HCT116 (cell line): ENCODE measurements at regions not wholly inside any gene's neighbourhood (a gene's known extent, or its start where the extent isn't known, plus 50 kb on each side); places are given as distances from the start of the nearest gene placed in this dataset.

Experiments used
- ATAC-seq: fragments of 200-7000 bp; cut with Tn5 transposase; 2 replicates; pipeline ENCODE4 v1.9.1; 2020; ENCODE audit warnings: mild to moderate bottlenecking, moderate library complexity
- BruUV-seq: library from RNA; stranded (reverse); fragments of 400-500 nt; replicated peaks from 2 replicates; lab custom pipeline; 2021; lab: Mats Ljungman, UMichigan
- CTCF ChIA-PET: fragments of 300-600 bp; sonication (Branson Sonifier 250); formaldehyde crosslinking; loops from one replicate; lab custom pipeline; 2021; ENCODE audit warnings: antibody characterized with exemption; lab: Charles Lee
- POLR2A ChIA-PET: fragments of 300-600, 350-600 bp; sonication (Branson Sonifier 250); formaldehyde crosslinking; loops from one replicate; lab custom pipeline; 2021; ENCODE audit warnings: antibody characterized with exemption; lab: Charles Lee
- RAD21 ChIA-PET, 2 experiments: fragments of 300-600 bp; sonication (Branson Sonifier 250); formaldehyde crosslinking; loops; one replicate each; lab custom pipeline; 2023; ENCODE audit warnings: low total read pairs in 2 of 2; ENCODE audit not compliant: uncharacterized antibody in 2 of 2, unreplicated experiment in 2 of 2, low non-redundant PET in 1 of 2; lab: Charles Lee
- DNase-seq: peaks from one replicate; pipeline ENCODE4 v3.0.0-alpha.2; 2010; ENCODE audit warnings: low read depth, low spot score
- H2AFZ ChIP-seq: fragments of 200-600 bp; shearing (Covaris generic), sonication (generic); 2 replicates; pipeline ENCODE4 v1.6.1; 2017; ENCODE audit warnings: low read depth, mixed run types, mixed read lengths, antibody characterized with exemption, low read length; ENCODE audit not compliant: poor library complexity, severe bottlenecking
- H3K27ac ChIP-seq: 2 replicates; pipeline ENCODE4 v1.5.1; 2012; ENCODE audit warnings: low read depth, low read length
- H3K27me3 ChIP-seq: fragments of 200-600 bp; sonication (generic); 2 replicates; pipeline ENCODE4 v1.6.1; 2016; ENCODE audit warnings: mixed run types, low read length, mixed read lengths; ENCODE audit not compliant: insufficient read depth
- H3K36me3 ChIP-seq, 2 experiments: fragments of 200-500 bp in 1 of 2; fragments of 200-600 bp in 1 of 2; sonication (Bioruptor generic) in 1 of 2; sonication (generic) in 1 of 2; 2 replicates each; pipeline versions ENCODE4 v1.5.1 to v1.6.1; 2014 to 2016; ENCODE audit warnings: low read length in 2 of 2, inconsistent platforms in 1 of 2, mixed read lengths in 1 of 2, mixed run types in 1 of 2; ENCODE audit not compliant: insufficient read depth in 2 of 2, control insufficient read depth in 1 of 2
- H3K4me1 ChIP-seq, 2 experiments: fragments of 200-600 bp in 1 of 2; sonication (generic) in 1 of 2; 2 replicates each; pipeline versions ENCODE4 v1.5.1 to v1.6.1; 2012 to 2017; ENCODE audit warnings: low read length in 2 of 2, inconsistent platforms in 1 of 2, mild to moderate bottlenecking in 1 of 2, mixed read lengths in 1 of 2, mixed run types in 1 of 2, moderate library complexity in 1 of 2; ENCODE audit not compliant: insufficient read depth in 2 of 2, control insufficient read depth in 1 of 2
- H3K4me2 ChIP-seq: fragments of 200-600 bp; sonication (generic); 2 replicates; pipeline ENCODE4 v1.6.1; 2017; ENCODE audit warnings: mixed run types, low read length, mixed read lengths
- H3K4me3 ChIP-seq, 2 experiments: fragments of 200-600 bp in 1 of 2; sonication (generic) in 1 of 2; replicated peaks in 1 of 2; 2 replicates each; pipeline ENCODE4 v1.5.1; 2011 to 2016; ENCODE audit warnings: low read length in 2 of 2, control low read depth in 1 of 2, low read depth in 1 of 2, mild to moderate bottlenecking in 1 of 2, mixed read lengths in 1 of 2, mixed run types in 1 of 2
- H3K79me2 ChIP-seq: fragments of 200-600 bp; sonication (generic); 2 replicates; pipeline ENCODE4 v1.6.1; 2017; ENCODE audit warnings: mild to moderate bottlenecking, mixed run types, low read length, moderate library complexity, mixed read lengths; ENCODE audit not compliant: insufficient read depth
- H3K9ac ChIP-seq: fragments of 200-600 bp; sonication (generic); 2 replicates; pipeline ENCODE4 v1.6.1; 2016; ENCODE audit warnings: low read length, mixed read lengths
- H3K9me2 ChIP-seq: fragments of 200-600 bp; sonication (generic), shearing (Covaris generic); 2 replicates; pipeline ENCODE4 v1.6.1; 2017; ENCODE audit warnings: mixed run types, mild to moderate bottlenecking, moderate library complexity; ENCODE audit not compliant: insufficient read depth
- H3K9me3 ChIP-seq, 2 experiments: fragments of 200-500 bp in 1 of 2; fragments of 200-600 bp in 1 of 2; sonication (Bioruptor generic) in 1 of 2; sonication (generic) in 1 of 2; 2 replicates each; pipeline ENCODE4 v1.6.1; 2014 to 2017; ENCODE audit warnings: low read length in 2 of 2, mixed read lengths in 2 of 2, inconsistent platforms in 1 of 2, low read depth in 1 of 2, mild to moderate bottlenecking in 1 of 2, mixed run types in 1 of 2, moderate library complexity in 1 of 2; ENCODE audit not compliant: control insufficient read depth in 1 of 2, insufficient read depth in 1 of 2
- H4K20me1 ChIP-seq: fragments of 200-600 bp; sonication (generic), shearing (Covaris generic); 2 replicates; pipeline ENCODE4 v1.6.1; 2017; ENCODE audit warnings: mixed run types, mild to moderate bottlenecking, moderate library complexity; ENCODE audit not compliant: insufficient read depth
- CBX3 ChIP-seq: IDR thresholded peaks from 2 replicates; pipeline ENCODE4 v1.6.1; 2012; ENCODE audit warnings: low read depth
- ELF1 ChIP-seq: IDR thresholded peaks from 2 replicates; pipeline ENCODE4 v1.6.1; 2012; ENCODE audit warnings: low read depth, borderline replicate concordance
- EZH2phosphoT487 ChIP-seq: fragments of 200-600 bp; IDR thresholded peaks from 2 replicates; pipeline ENCODE4 v1.6.1; 2018; ENCODE audit warnings: antibody characterized with exemption, borderline replicate concordance
- POLR2AphosphoS5 ChIP-seq: IDR thresholded peaks from 2 replicates; pipeline ENCODE4 v1.6.1; 2011; ENCODE audit warnings: mild to moderate bottlenecking, low read depth, low read length, moderate library complexity
- RAD21 ChIP-seq: IDR thresholded peaks from 2 replicates; pipeline ENCODE4 v1.6.1; 2012; ENCODE audit warnings: low read depth, mild to moderate bottlenecking
- SRF ChIP-seq: IDR thresholded peaks from 2 replicates; pipeline ENCODE4 v1.6.1; 2012; ENCODE audit warnings: low read depth
- TCF7L2 ChIP-seq: IDR thresholded peaks from 2 replicates; pipeline ENCODE4 v1.7.0; 2011; ENCODE audit warnings: borderline replicate concordance, inconsistent platforms; ENCODE audit not compliant: insufficient read depth, insufficient read length; ENCODE audit errors: extremely low read depth
- intact Hi-C: fragments of 100-400 bp; cut with micrococcal nuclease; formaldehyde crosslinking; loops from 2 replicates; pipeline ENCODE4 v1.10.0; 2022
- TF ChIP-seq, protein P1 (sequence below): IDR thresholded peaks from 2 replicates; pipeline ENCODE4 v1.6.1; 2012
- TF ChIP-seq, protein P2 (sequence below): IDR thresholded peaks from 2 replicates; pipeline ENCODE4 v1.6.1; 2012; ENCODE audit warnings: low read depth
- TF ChIP-seq, protein P3 (sequence below): IDR thresholded peaks from 2 replicates; pipeline ENCODE4 v1.6.1; 2011; ENCODE audit warnings: mild to moderate bottlenecking, low read length, moderate library complexity; ENCODE audit not compliant: insufficient replicate concordance; ENCODE audit errors: extremely low read depth

DNA sequence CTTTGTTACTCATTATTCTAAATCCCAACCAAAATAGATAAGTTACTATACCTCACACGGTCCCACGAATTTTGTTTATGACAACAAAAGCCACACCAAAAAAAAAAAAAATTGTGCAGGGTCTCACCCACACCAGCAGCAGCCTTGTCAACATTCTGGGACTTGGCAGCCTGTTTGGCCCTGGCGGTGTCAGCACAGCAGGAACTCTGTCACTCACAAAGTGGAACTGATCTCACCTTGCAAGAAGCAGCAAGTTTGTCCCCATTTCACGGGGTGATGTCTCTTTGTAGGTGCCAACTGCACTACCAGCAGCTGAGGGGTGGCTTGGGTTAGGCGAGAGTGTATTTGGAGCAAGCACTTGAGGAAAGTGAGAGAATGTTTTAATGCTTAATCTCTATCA lies 75.0 kb upstream of the CHRM3 start:
- Histone ChIP-seq H4K20me1 (no peaks in the 10 kb centered on the region), H3K9me3 (peaks cover 3 to 13% of the 10 kb centered on the region in 2 experiments; a peak in 2 of 4 replicates), H3K4me3 (no peak overlapping the region), H3K27ac (no peak overlapping the region), H3K9me2 (no peaks in the 10 kb centered on the region), H3K79me2 (no peaks in the 10 kb centered on the region), H3K27me3 (no peaks in the 10 kb centered on the region), H3K4me1 (no peaks in the 10 kb centered on the region), H3K36me3 (no peaks in the 10 kb centered on the region), H3K4me2 (no peak overlapping the region), H3K9ac (no peak overlapping the region), H2AFZ (no peak overlapping the region)
- ATAC-seq = no peak
- ChIA-PET CTCF (no interaction called here), POLR2A (no interaction called here), RAD21 (no interaction called here)
- no peak for TF ChIP-seq TCF7L2
- TF ChIP-seq, protein P1, sequence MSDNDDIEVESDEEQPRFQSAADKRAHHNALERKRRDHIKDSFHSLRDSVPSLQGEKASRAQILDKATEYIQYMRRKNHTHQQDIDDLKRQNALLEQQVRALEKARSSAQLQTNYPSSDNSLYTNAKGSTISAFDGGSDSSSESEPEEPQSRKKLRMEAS = no peak
- TF ChIP-seq ELF1 = no peak
- no peak for TF ChIP-seq POLR2AphosphoS5
- no peak for TF ChIP-seq EZH2phosphoT487
- TF ChIP-seq, protein P2, sequence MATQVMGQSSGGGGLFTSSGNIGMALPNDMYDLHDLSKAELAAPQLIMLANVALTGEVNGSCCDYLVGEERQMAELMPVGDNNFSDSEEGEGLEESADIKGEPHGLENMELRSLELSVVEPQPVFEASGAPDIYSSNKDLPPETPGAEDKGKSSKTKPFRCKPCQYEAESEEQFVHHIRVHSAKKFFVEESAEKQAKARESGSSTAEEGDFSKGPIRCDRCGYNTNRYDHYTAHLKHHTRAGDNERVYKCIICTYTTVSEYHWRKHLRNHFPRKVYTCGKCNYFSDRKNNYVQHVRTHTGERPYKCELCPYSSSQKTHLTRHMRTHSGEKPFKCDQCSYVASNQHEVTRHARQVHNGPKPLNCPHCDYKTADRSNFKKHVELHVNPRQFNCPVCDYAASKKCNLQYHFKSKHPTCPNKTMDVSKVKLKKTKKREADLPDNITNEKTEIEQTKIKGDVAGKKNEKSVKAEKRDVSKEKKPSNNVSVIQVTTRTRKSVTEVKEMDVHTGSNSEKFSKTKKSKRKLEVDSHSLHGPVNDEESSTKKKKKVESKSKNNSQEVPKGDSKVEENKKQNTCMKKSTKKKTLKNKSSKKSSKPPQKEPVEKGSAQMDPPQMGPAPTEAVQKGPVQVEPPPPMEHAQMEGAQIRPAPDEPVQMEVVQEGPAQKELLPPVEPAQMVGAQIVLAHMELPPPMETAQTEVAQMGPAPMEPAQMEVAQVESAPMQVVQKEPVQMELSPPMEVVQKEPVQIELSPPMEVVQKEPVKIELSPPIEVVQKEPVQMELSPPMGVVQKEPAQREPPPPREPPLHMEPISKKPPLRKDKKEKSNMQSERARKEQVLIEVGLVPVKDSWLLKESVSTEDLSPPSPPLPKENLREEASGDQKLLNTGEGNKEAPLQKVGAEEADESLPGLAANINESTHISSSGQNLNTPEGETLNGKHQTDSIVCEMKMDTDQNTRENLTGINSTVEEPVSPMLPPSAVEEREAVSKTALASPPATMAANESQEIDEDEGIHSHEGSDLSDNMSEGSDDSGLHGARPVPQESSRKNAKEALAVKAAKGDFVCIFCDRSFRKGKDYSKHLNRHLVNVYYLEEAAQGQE = no peak
- no peak for TF ChIP-seq RAD21
- TF ChIP-seq, protein P3, sequence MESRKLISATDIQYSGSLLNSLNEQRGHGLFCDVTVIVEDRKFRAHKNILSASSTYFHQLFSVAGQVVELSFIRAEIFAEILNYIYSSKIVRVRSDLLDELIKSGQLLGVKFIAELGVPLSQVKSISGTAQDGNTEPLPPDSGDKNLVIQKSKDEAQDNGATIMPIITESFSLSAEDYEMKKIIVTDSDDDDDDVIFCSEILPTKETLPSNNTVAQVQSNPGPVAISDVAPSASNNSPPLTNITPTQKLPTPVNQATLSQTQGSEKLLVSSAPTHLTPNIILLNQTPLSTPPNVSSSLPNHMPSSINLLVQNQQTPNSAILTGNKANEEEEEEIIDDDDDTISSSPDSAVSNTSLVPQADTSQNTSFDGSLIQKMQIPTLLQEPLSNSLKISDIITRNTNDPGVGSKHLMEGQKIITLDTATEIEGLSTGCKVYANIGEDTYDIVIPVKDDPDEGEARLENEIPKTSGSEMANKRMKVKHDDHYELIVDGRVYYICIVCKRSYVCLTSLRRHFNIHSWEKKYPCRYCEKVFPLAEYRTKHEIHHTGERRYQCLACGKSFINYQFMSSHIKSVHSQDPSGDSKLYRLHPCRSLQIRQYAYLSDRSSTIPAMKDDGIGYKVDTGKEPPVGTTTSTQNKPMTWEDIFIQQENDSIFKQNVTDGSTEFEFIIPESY = no peak
- no peak for TF ChIP-seq SRF
- no peak for TF ChIP-seq CBX3
- intact Hi-C loops = no loop called here
- BruUV-seq = no TSS peak
- no peak for DNase-seq
